GM23248 (cell line): ENCODE measurements at regions not wholly inside any gene's neighbourhood (a gene's known extent, or its start where the extent isn't known, plus 50 kb on each side); places are given as distances from the start of the nearest gene placed in this dataset.

Experiments
- DNase-seq: peaks from one replicate; pipeline ENCODE4 v3.0.0-alpha.2; 2015
- H2AFZ ChIP-seq: fragments of 200-600 bp; sonication (generic); 2 replicates; pipeline ENCODE4 v1.6.1; 2016; ENCODE audit warnings: antibody characterized with exemption
- H3F3A ChIP-seq: fragments of 200-600 bp; sonication (generic); 2 replicates; pipeline ENCODE4 v1.6.1; 2016; ENCODE audit warnings: mild to moderate bottlenecking, antibody characterized with exemption, mixed run types; ENCODE audit not compliant: insufficient read depth
- H3K27ac ChIP-seq: fragments of 200-600 bp; sonication (generic); 2 replicates; pipeline ENCODE4 v1.5.1; 2016; ENCODE audit warnings: mild to moderate bottlenecking
- H3K27me3 ChIP-seq: fragments of 200-600 bp; sonication (generic); replicated peaks from 2 replicates; pipeline ENCODE4 v1.6.1; 2016; ENCODE audit warnings: mild to moderate bottlenecking; ENCODE audit not compliant: insufficient read depth
- H3K36me3 ChIP-seq: fragments of 200-600 bp; sonication (generic); 2 replicates; pipeline ENCODE4 v1.6.1; 2016; ENCODE audit warnings: low read depth, mild to moderate bottlenecking
- H3K4me1 ChIP-seq: fragments of 200-600 bp; sonication (generic); 2 replicates; pipeline ENCODE4 v1.6.1; 2016; ENCODE audit warnings: mild to moderate bottlenecking; ENCODE audit not compliant: insufficient read depth
- H3K4me2 ChIP-seq: fragments of 200-600 bp; sonication (generic); one replicate; pipeline ENCODE4 v1.6.1; 2016; ENCODE audit warnings: mild to moderate bottlenecking; ENCODE audit not compliant: unreplicated experiment
- H3K4me3 ChIP-seq: fragments of 200-600 bp; sonication (generic); 2 replicates; pipeline ENCODE4 v1.5.1; 2016; ENCODE audit warnings: mild to moderate bottlenecking
- H3K79me2 ChIP-seq: fragments of 200-600 bp; sonication (generic); 2 replicates; pipeline ENCODE4 v1.6.1; 2016; ENCODE audit warnings: mild to moderate bottlenecking; ENCODE audit not compliant: insufficient read depth
- H3K9ac ChIP-seq: fragments of 200-600 bp; sonication (generic); 2 replicates; pipeline ENCODE4 v1.6.1; 2016; ENCODE audit warnings: mild to moderate bottlenecking
- H3K9me2 ChIP-seq: fragments of 200-600 bp; sonication (generic); 2 replicates; pipeline ENCODE4 v1.6.1; 2016; ENCODE audit warnings: mixed run types, mild to moderate bottlenecking, moderate library complexity; ENCODE audit not compliant: insufficient read depth
- H3K9me3 ChIP-seq: fragments of 200-600 bp; sonication (generic); one replicate; pipeline ENCODE4 v1.6.1; 2017; ENCODE audit warnings: low read depth
- H4K20me1 ChIP-seq: fragments of 200-600 bp; sonication (generic); 2 replicates; pipeline ENCODE4 v1.6.0; 2016; ENCODE audit not compliant: insufficient read depth
- EZH2 ChIP-seq: fragments of 200-600 bp; sonication (generic); IDR thresholded peaks from 2 replicates; pipeline ENCODE4 v1.6.1; 2018; ENCODE audit warnings: antibody characterized with exemption, mild to moderate bottlenecking; ENCODE audit not compliant: insufficient read depth, poor library complexity, severe bottlenecking
- EZH2phosphoT487 ChIP-seq: fragments of 200-600 bp; sonication (generic); IDR thresholded peaks from 2 replicates; pipeline ENCODE4 v1.6.1; 2018; ENCODE audit warnings: antibody characterized with exemption, moderate library complexity, mild to moderate bottlenecking, low read depth; ENCODE audit not compliant: insufficient read depth
- WGBS, 2 experiments: methylation state at CpG; one replicate each; pipeline ENCODE4 v1.1.6; 2015 to 2017; ENCODE audit warnings: low lambda C conversion rate in 2 of 2, low coverage in 1 of 2; ENCODE audit errors: missing lambda C conversion rate in 2 of 2; 5-methylcytosine and 5-hydroxymethylcytosine counted together
- in situ Hi-C: fragments of 300-500 bp; cut with MboI; formaldehyde crosslinking; loops from 2 replicates; pipeline ENCODE4 v1.15.0; 2020

GRCh38 chr3:76699846-76700245, 340.1 kb upstream of the ROBO2 start:
- Histone ChIP-seq H3K9ac (no peak overlapping the region), H3K9me3 (no peaks in the 10 kb centered on the region), H3K9me2 (no peaks in the 10 kb centered on the region), H4K20me1 (no peaks in the 10 kb centered on the region), H3K79me2 (no peaks in the 10 kb centered on the region), H3K4me2 (no peak overlapping the region), H3F3A (no peaks in the 10 kb centered on the region), H3K36me3 (no peaks in the 10 kb centered on the region), H3K27me3 (no peaks in the 10 kb centered on the region), H3K4me3 (no peak overlapping the region), H3K27ac (no peak overlapping the region), H2AFZ (no peak overlapping the region), H3K4me1 (no peaks in the 10 kb centered on the region)
- no peak for TF ChIP-seq EZH2
- TF ChIP-seq EZH2phosphoT487 = no peak
- in situ Hi-C loops = no loop called here
- 10 to 20% methylated on average over 1 of the region's 1 CpG for WGBS, 2 experiments
- DNase-seq = no peak

GRCh38 chr3:76700323-76700722, 339.6 kb upstream of the ROBO2 start:
- Histone ChIP-seq H3K27me3 (no peaks in the 10 kb centered on the region), H3K9me2 (no peaks in the 10 kb centered on the region), H3F3A (no peaks in the 10 kb centered on the region), H3K4me3 (no peak overlapping the region), H3K79me2 (no peaks in the 10 kb centered on the region), H4K20me1 (no peaks in the 10 kb centered on the region), H3K36me3 (no peaks in the 10 kb centered on the region), H2AFZ (no peak overlapping the region), H3K27ac (no peak overlapping the region), H3K4me2 (no peak overlapping the region), H3K9ac (no peak overlapping the region), H3K4me1 (no peaks in the 10 kb centered on the region), H3K9me3 (no peaks in the 10 kb centered on the region)
- peak; percentile 0 for DNase-seq
- no peak for TF ChIP-seq EZH2phosphoT487
- TF ChIP-seq EZH2 = no peak
- 37 to 45% methylated on average over 3 of the region's 3 CpGs for WGBS, 2 experiments
- in situ Hi-C loops = no loop called here

- in situ Hi-C loops = no loop called here
- Histone ChIP-seq H3K4me1 (no peaks in the 10 kb centered on the region), H4K20me1 (no peaks in the 10 kb centered on the region), H3K27me3 (no peaks in the 10 kb centered on the region), H3K27ac (no peak overlapping the region), H2AFZ (no peak overlapping the region), H3F3A (no peaks in the 10 kb centered on the region), H3K4me2 (no peak overlapping the region), H3K79me2 (no peaks in the 10 kb centered on the region), H3K9me2 (no peaks in the 10 kb centered on the region), H3K9ac (no peak overlapping the region), H3K36me3 (no peaks in the 10 kb centered on the region), H3K4me3 (no peak overlapping the region), H3K9me3 (no peaks in the 10 kb centered on the region)
- TF ChIP-seq EZH2 (no peak), EZH2phosphoT487 (no peak)
- no peak for DNase-seq
- WGBS, 2 experiments = 72 to 78% methylated on average over 3 of the region's 3 CpGs
Measured at GRCh38 chr3:76702676-76703075, 337.2 kb upstream of the ROBO2 start.

- H3K9ac ChIP-seq = no peak overlapping the region
- DNase-seq = no peak
- H4K20me1 ChIP-seq = no peaks in the 10 kb centered on the region
- no peak overlapping the region for H2AFZ ChIP-seq
- H3K9me2 ChIP-seq = no peaks in the 10 kb centered on the region
- no peaks in the 10 kb centered on the region for H3K27me3 ChIP-seq
- WGBS, 2 experiments = 50 to 54% methylated on average over 1 of the region's 1 CpG
- H3K4me2 ChIP-seq = no peak overlapping the region
- no peaks in the 10 kb centered on the region for H3K79me2 ChIP-seq
- no peaks in the 10 kb centered on the region for H3K4me1 ChIP-seq
- no peaks in the 10 kb centered on the region for H3K9me3 ChIP-seq
- no peak overlapping the region for H3K4me3 ChIP-seq
- in situ Hi-C loops = no loop called here
- no peak for TF ChIP-seq EZH2phosphoT487
- no peak overlapping the region for H3K27ac ChIP-seq
- no peaks in the 10 kb centered on the region for H3F3A ChIP-seq
- H3K36me3 ChIP-seq = no peaks in the 10 kb centered on the region
Measured at GRCh38 chr3:76715426-76715825, 324.5 kb upstream of the ROBO2 start.

GRCh38 chr3:76723366-76723765, 316.5 kb upstream of the ROBO2 start:
- Histone ChIP-seq H3K4me2 (no peak overlapping the region), H3K9me3 (no peaks in the 10 kb centered on the region), H3K27ac (no peak overlapping the region), H3K4me3 (no peak overlapping the region), H3K4me1 (no peaks in the 10 kb centered on the region), H3K79me2 (no peaks in the 10 kb centered on the region), H3K27me3 (no peaks in the 10 kb centered on the region), H3F3A (no peaks in the 10 kb centered on the region), H3K9me2 (no peaks in the 10 kb centered on the region), H4K20me1 (no peaks in the 10 kb centered on the region), H2AFZ (no peak overlapping the region), H3K9ac (no peak overlapping the region), H3K36me3 (no peaks in the 10 kb centered on the region)
- in situ Hi-C loops = no loop called here
- no peak for TF ChIP-seq EZH2
- no peak for TF ChIP-seq EZH2phosphoT487
- no peak for DNase-seq
- 34 to 41% methylated on average over 2 of the region's 2 CpGs for WGBS, 2 experiments
